IMR-90 (cell line): ENCODE measurements at regions not wholly inside any gene's neighbourhood (a gene's known extent, or its start where the extent isn't known, plus 50 kb on each side); places are given as distances from the start of the nearest gene placed in this dataset.

Source experiments
- ATAC-seq: fragments of 200-7000 bp; cut with Tn5 transposase; 2 replicates; pipeline ENCODE4 v1.9.1; 2020; ENCODE audit warnings: low read depth, mild to moderate bottlenecking, moderate library complexity
- BruUV-seq: library from RNA; stranded (reverse); fragments of 400-500 nt; replicated peaks from 2 replicates; lab custom pipeline; 2021; lab: Mats Ljungman, UMichigan
- CTCF ChIA-PET: fragments of 300-600 bp; formaldehyde crosslinking; extraction: SDS; loops from one replicate; lab custom pipeline; 2021; ENCODE audit warnings: antibody characterized with exemption; lab: Yijun Ruan, JAX
- POLR2A ChIA-PET: fragments of 300-600 bp; sonication (Branson Sonifier 250); formaldehyde crosslinking; loops from one replicate; lab custom pipeline; 2022; ENCODE audit warnings: antibody characterized with exemption; ENCODE audit not compliant: unreplicated experiment; lab: Charles Lee
- DNase-seq: peaks from one replicate; pipeline ENCODE4 v3.0.0; 2013
- H2AFZ ChIP-seq: replicated peaks from 2 replicates; pipeline ENCODE3; 2013; ENCODE audit warnings: low read length, mild to moderate bottlenecking; ENCODE audit not compliant: poor library complexity
- H2AK5ac ChIP-seq: 2 replicates; pipeline ENCODE4 v1.6.1; 2013; ENCODE audit warnings: low read depth, low read length, inconsistent platforms
- H2AK9ac ChIP-seq: replicated peaks from 2 replicates; pipeline ENCODE3; 2013; ENCODE audit warnings: mild to moderate bottlenecking, low read depth, low read length, moderate library complexity; ENCODE audit not compliant: poor library complexity
- H2BK120ac ChIP-seq: 2 replicates; pipeline ENCODE4 v1.6.1; 2013; ENCODE audit warnings: low read depth, low read length, inconsistent platforms
- H2BK15ac ChIP-seq: 3 replicates; pipeline ENCODE4 v1.6.1; 2013; ENCODE audit warnings: low read depth, low read length, inconsistent platforms
- H2BK20ac ChIP-seq: 2 replicates; pipeline ENCODE4 v1.6.1; 2013; ENCODE audit warnings: low read depth, mild to moderate bottlenecking, inconsistent platforms, low read length, moderate library complexity
- H2BK5ac ChIP-seq: 2 replicates; pipeline ENCODE4 v1.6.1; 2013; ENCODE audit warnings: mild to moderate bottlenecking, low read depth, low read length, inconsistent platforms; ENCODE audit not compliant: poor library complexity, severe bottlenecking
- H3K14ac ChIP-seq: replicated peaks from 2 replicates; pipeline ENCODE4 v1.6.1; 2013; ENCODE audit warnings: low read depth, low read length, inconsistent platforms
- H3K18ac ChIP-seq: 2 replicates; pipeline ENCODE4 v1.6.1; 2013; ENCODE audit warnings: low read depth, low read length, control low read depth
- H3K23ac ChIP-seq: 2 replicates; pipeline ENCODE4 v1.6.1; 2013; ENCODE audit warnings: low read depth, low read length, inconsistent platforms
- H3K27ac ChIP-seq: 2 replicates; pipeline ENCODE4 v1.5.1; 2013; ENCODE audit warnings: mild to moderate bottlenecking, control low read depth, low read length; ENCODE audit not compliant: insufficient read depth
- H3K27me3 ChIP-seq: 2 replicates; pipeline ENCODE4 v1.6.1; 2013; ENCODE audit warnings: low read length; ENCODE audit not compliant: control insufficient read depth, insufficient read depth
- H3K36me3 ChIP-seq: 2 replicates; pipeline ENCODE4 v1.6.1; 2013; ENCODE audit warnings: low read length, mixed read lengths; ENCODE audit not compliant: control insufficient read depth, insufficient read depth
- H3K4ac ChIP-seq: 2 replicates; pipeline ENCODE4 v1.6.1; 2013; ENCODE audit warnings: low read depth, low read length, inconsistent platforms
- H3K4me1 ChIP-seq: 2 replicates; pipeline ENCODE4 v1.6.1; 2013; ENCODE audit warnings: low read length, mixed read lengths; ENCODE audit not compliant: control insufficient read depth, insufficient read depth
- H3K4me2 ChIP-seq: 2 replicates; pipeline ENCODE4 v1.6.1; 2013; ENCODE audit warnings: low read depth, mild to moderate bottlenecking, control low read depth, low read length, moderate library complexity
- H3K4me3 ChIP-seq: 2 replicates; pipeline ENCODE4 v1.5.1; 2013; ENCODE audit warnings: low read depth, mild to moderate bottlenecking, control low read depth, low read length, moderate library complexity; ENCODE audit not compliant: insufficient read depth
- H3K56ac ChIP-seq: 2 replicates; pipeline ENCODE4 v1.6.1; 2013; ENCODE audit warnings: low read length, inconsistent platforms; ENCODE audit not compliant: insufficient read depth; ENCODE audit errors: extremely low read depth
- H3K79me1 ChIP-seq, 2 experiments: 2 replicates each; pipeline ENCODE4 v1.6.1; 2013; ENCODE audit warnings: low read length in 2 of 2, inconsistent platforms in 1 of 2, low read depth in 1 of 2
- H3K9ac ChIP-seq: 2 replicates; pipeline ENCODE4 v1.6.1; 2013; ENCODE audit warnings: low read depth, low read length, control low read depth
- H3K9me1 ChIP-seq: 2 replicates; pipeline ENCODE4 v1.6.1; 2013; ENCODE audit warnings: low read length, inconsistent platforms; ENCODE audit not compliant: insufficient read depth
- H3K9me3 ChIP-seq: 2 replicates; pipeline ENCODE4 v1.6.1; 2013; ENCODE audit warnings: low read length; ENCODE audit not compliant: control insufficient read depth, insufficient read depth
- H4K20me1 ChIP-seq: 2 replicates; pipeline ENCODE4 v1.6.1; 2013; ENCODE audit warnings: low read length, inconsistent platforms; ENCODE audit not compliant: insufficient read depth
- H4K5ac ChIP-seq: 2 replicates; pipeline ENCODE4 v1.6.1; 2013; ENCODE audit warnings: mild to moderate bottlenecking, low read depth, low read length, control low read depth
- H4K8ac ChIP-seq, 2 experiments: 2 replicates each; pipeline ENCODE4 v1.6.1; 2013; ENCODE audit warnings: low read depth in 2 of 2, low read length in 2 of 2, control low read depth in 1 of 2, inconsistent platforms in 1 of 2
- H4K91ac ChIP-seq: 2 replicates; pipeline ENCODE4 v1.6.1; 2013; ENCODE audit warnings: low read depth, low read length, inconsistent platforms; ENCODE audit not compliant: insufficient read depth
- WGBS, 2 experiments: methylation state at CpG; one replicate each; pipeline versions ENCODE4 v1.1.5 to v1.1.7; 2013; ENCODE audit warnings: missing lambda C conversion rate in 2 of 2; ENCODE audit not compliant: insufficient read length in 1 of 2; ENCODE audit errors: extremely low coverage in 2 of 2; 5-methylcytosine and 5-hydroxymethylcytosine counted together
- dilution Hi-C: fragments of 300-500 bp; cut with HindIII; formaldehyde crosslinking; loops from one replicate; pipeline ENCODE4 v1.14.3; 2018; ENCODE audit warnings: low sequenced_read_pairs; ENCODE audit not compliant: unreplicated experiment
- in situ Hi-C: fragments of 300-500 bp; cut with MboI; formaldehyde crosslinking; loops from 3 replicates; pipeline ENCODE4 v1.14.3; 2019; ENCODE audit warnings: low sequenced_read_pairs, inconsistent platforms, mixed read lengths
- intact Hi-C: fragments of 100-400 bp; cut with micrococcal nuclease; formaldehyde crosslinking; loops from 2 replicates; pipeline ENCODE4 v1.10.0; 2022
- TF ChIP-seq, protein P1 (sequence below): fragments of 150-350 bp; IDR thresholded peaks from 2 replicates; pipeline ENCODE4 v1.6.1; 2016; ENCODE audit warnings: low read depth, mild to moderate bottlenecking, low read length, moderate library complexity, borderline replicate concordance

DNA sequence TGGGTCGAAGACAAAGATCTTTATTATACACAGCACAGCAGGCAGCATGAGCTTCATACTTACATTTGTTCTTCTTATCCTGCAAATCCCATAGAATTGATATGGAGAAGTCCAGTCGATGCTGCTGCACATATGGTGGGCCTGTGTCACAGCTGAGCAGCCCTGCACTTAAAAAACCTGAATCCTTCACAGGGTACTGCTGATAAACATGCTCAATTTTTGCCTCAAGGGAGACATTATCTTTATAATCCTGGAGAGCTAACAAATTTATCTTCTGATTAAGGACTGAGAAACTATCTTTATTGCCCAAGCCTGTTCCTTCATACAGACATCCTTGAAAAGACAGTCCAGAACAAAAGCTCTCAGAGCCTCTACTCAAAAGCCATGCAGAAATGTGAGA, 434.4 kb upstream of the FAM47C start:
- no peak overlapping the region for H2AK9ac ChIP-seq
- H3K4me3 ChIP-seq, result no peak overlapping the region
- H3K4me2 ChIP-seq, result no peak overlapping the region
- no peak overlapping the region for H2AK5ac ChIP-seq
- no peaks in the 10 kb centered on the region for H3K4me1 ChIP-seq
- DNase-seq (no peak), ATAC-seq (no peak)
- no peaks in the 10 kb centered on the region; the same call in 1 of the 2 replicates for H3K9me3 ChIP-seq
- H4K91ac ChIP-seq, result no peak overlapping the region
- no peak overlapping the region for H2AFZ ChIP-seq
- no peaks in the 10 kb centered on the region for H3K27me3 ChIP-seq
- H3K14ac ChIP-seq, result no peak overlapping the region
- H4K20me1 ChIP-seq, result no peaks in the 10 kb centered on the region
- intact Hi-C loops (no loop called here), dilution Hi-C loops (no loop called here), in situ Hi-C loops (no loop called here)
- no peak overlapping the region for H2BK15ac ChIP-seq
- no peak overlapping the region for H4K5ac ChIP-seq
- no peak overlapping the region for H3K18ac ChIP-seq
- no peak overlapping the region for H3K23ac ChIP-seq
- no peaks in the 10 kb centered on the region for H3K9me1 ChIP-seq
- no peak overlapping the region for H3K9ac ChIP-seq
- H2BK120ac ChIP-seq, result no peak overlapping the region
- H3K36me3 ChIP-seq, result no peaks in the 10 kb centered on the region
- ChIA-PET POLR2A (no interaction called here), CTCF (no interaction called here)
- H2BK20ac ChIP-seq, result no peak overlapping the region
- H3K79me1 ChIP-seq, result no peaks in the 10 kb centered on the region
- H4K8ac ChIP-seq, result no peak overlapping the region
- no peak overlapping the region for H3K56ac ChIP-seq
- no TSS peak for BruUV-seq
- no peak overlapping the region for H2BK5ac ChIP-seq
- H3K4ac ChIP-seq, result no peak overlapping the region
- no CpG with 5 or more reads among the region's 2 CpGs for WGBS, 2 experiments
- no peak overlapping the region for H3K27ac ChIP-seq
- TF ChIP-seq, protein P1, sequence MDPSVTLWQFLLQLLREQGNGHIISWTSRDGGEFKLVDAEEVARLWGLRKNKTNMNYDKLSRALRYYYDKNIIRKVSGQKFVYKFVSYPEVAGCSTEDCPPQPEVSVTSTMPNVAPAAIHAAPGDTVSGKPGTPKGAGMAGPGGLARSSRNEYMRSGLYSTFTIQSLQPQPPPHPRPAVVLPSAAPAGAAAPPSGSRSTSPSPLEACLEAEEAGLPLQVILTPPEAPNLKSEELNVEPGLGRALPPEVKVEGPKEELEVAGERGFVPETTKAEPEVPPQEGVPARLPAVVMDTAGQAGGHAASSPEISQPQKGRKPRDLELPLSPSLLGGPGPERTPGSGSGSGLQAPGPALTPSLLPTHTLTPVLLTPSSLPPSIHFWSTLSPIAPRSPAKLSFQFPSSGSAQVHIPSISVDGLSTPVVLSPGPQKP, result no peak
